H1 (cell line): ENCODE measurements at regions not wholly inside any gene's neighbourhood (a gene's known extent, or its start where the extent isn't known, plus 50 kb on each side); places are given as distances from the start of the nearest gene placed in this dataset.

Source experiments
- CTCF ChIA-PET: fragments of 300-600 bp; sonication (Branson Sonifier 250); formaldehyde crosslinking; loops from one replicate; lab custom pipeline; 2021; ENCODE audit not compliant: partially characterized antibody; lab: Charles Lee
- POLR2A ChIA-PET: fragments of 300-600 bp; sonication (Branson Sonifier 250); formaldehyde crosslinking; loops from one replicate; lab custom pipeline; 2021; ENCODE audit warnings: inconsistent platforms; ENCODE audit not compliant: partially characterized antibody; lab: Charles Lee
- DNase-seq, 2 experiments: peaks; one replicate each; pipeline versions ENCODE4 v3.0.0 to v3.0.0-alpha.2; 2010 to 2022; ENCODE audit warnings: low spot score in 2 of 2, low read depth in 1 of 2, mixed read lengths in 1 of 2
- FAIRE-seq: peaks from 2 replicates; lab custom pipeline; 2011; peaks lifted over from hg19 to GRCh38; lab: Jason Lieb, UNC
- H2AFZ ChIP-seq: 2 replicates; pipeline ENCODE4 v1.8.1; 2012; ENCODE audit warnings: low read length, inconsistent platforms
- H2AK5ac ChIP-seq: 2 replicates; pipeline ENCODE4 v1.6.1; 2013; ENCODE audit warnings: low read depth, low read length
- H2BK120ac ChIP-seq: replicated peaks from 2 replicates; pipeline ENCODE3; 2013; ENCODE audit warnings: low read depth, low read length, inconsistent platforms
- H2BK12ac ChIP-seq: 2 replicates; pipeline ENCODE4 v1.6.1; 2013; ENCODE audit warnings: low read depth, low read length
- H2BK15ac ChIP-seq: 2 replicates; pipeline ENCODE4 v1.6.1; 2013; ENCODE audit warnings: low read length
- H2BK20ac ChIP-seq: 2 replicates; pipeline ENCODE4 v1.6.1; 2013; ENCODE audit warnings: low read length
- H2BK5ac ChIP-seq: 2 replicates; pipeline ENCODE4 v1.6.1; 2013; ENCODE audit warnings: low read depth, low read length
- H3K14ac ChIP-seq: 2 replicates; pipeline ENCODE4 v1.6.1; 2013; ENCODE audit warnings: inconsistent platforms; ENCODE audit not compliant: insufficient read length
- H3K18ac ChIP-seq: 2 replicates; pipeline ENCODE4 v1.6.1; 2013; ENCODE audit warnings: low read length; ENCODE audit errors: extremely low read depth
- H3K23ac ChIP-seq: 2 replicates; pipeline ENCODE4 v1.6.1; 2013; ENCODE audit warnings: inconsistent platforms; ENCODE audit not compliant: insufficient read length
- H3K23me2 ChIP-seq: 2 replicates; pipeline ENCODE4 v1.6.1; 2013; ENCODE audit warnings: low read depth, low read length
- H3K27ac ChIP-seq: 2 replicates; pipeline ENCODE4 v1.6.1; 2011; ENCODE audit warnings: low read depth, low read length, inconsistent platforms
- H3K27me3 ChIP-seq, 4 experiments: replicated peaks in 1 of 4; 1 replicate in 1 of 4; 2 replicates in 3 of 4; pipeline versions ENCODE4 v1.6.1 to v1.8.1; 2011 to 2013; ENCODE audit warnings: low read length in 3 of 4, mild to moderate bottlenecking in 3 of 4, inconsistent platforms in 2 of 4, mixed read lengths in 2 of 4, moderate library complexity in 1 of 4; ENCODE audit not compliant: control insufficient read depth in 3 of 4, insufficient read depth in 3 of 4; ENCODE audit errors: extremely low read depth in 1 of 4
- H3K36me3 ChIP-seq, 4 experiments: 2 replicates each; pipeline versions ENCODE4 v1.6.1 to v1.8.1; 2011 to 2013; ENCODE audit warnings: mild to moderate bottlenecking in 4 of 4, low read length in 3 of 4, moderate library complexity in 2 of 4, control low read depth in 1 of 4, inconsistent platforms in 1 of 4; ENCODE audit not compliant: insufficient read depth in 4 of 4, control insufficient read depth in 2 of 4
- H3K4ac ChIP-seq: replicated peaks from 2 replicates; pipeline ENCODE3; 2013; ENCODE audit warnings: low read length, low read depth, mixed read lengths, inconsistent platforms; ENCODE audit not compliant: insufficient read length
- H3K4me1 ChIP-seq, 4 experiments: replicated peaks in 1 of 4; 1 replicate in 1 of 4; 2 replicates in 3 of 4; pipeline versions ENCODE4 v1.6.1 to v1.8.1; 2011 to 2013; ENCODE audit warnings: low read length in 3 of 4, inconsistent platforms in 2 of 4, mixed read lengths in 1 of 4; ENCODE audit not compliant: insufficient read depth in 4 of 4, control insufficient read depth in 3 of 4
- H3K4me2 ChIP-seq, 2 experiments: 2 replicates each; pipeline versions ENCODE4 v1.6.1 to v1.8.1; 2011 to 2013; ENCODE audit warnings: low read depth in 2 of 2, low read length in 2 of 2, control low read depth in 1 of 2, inconsistent platforms in 1 of 2, mild to moderate bottlenecking in 1 of 2; ENCODE audit not compliant: insufficient read depth in 1 of 2
- H3K4me3 ChIP-seq, 4 experiments: fragments of 200-600, 300-600 bp in 1 of 4; sonication (generic), shearing (Covaris generic), sonication (Bioruptor Twin) in 1 of 4; 2 replicates each; pipeline versions ENCODE4 v1.5.1 to v1.8.1; 2011 to 2016; ENCODE audit warnings: low read length in 4 of 4, low read depth in 3 of 4, control low read depth in 2 of 4, inconsistent platforms in 2 of 4, mild to moderate bottlenecking in 2 of 4, mixed read lengths in 1 of 4, moderate library complexity in 1 of 4; ENCODE audit not compliant: insufficient read depth in 2 of 4; ENCODE audit errors: extremely low read depth in 1 of 4
- H3K56ac ChIP-seq: replicated peaks from 2 replicates; pipeline ENCODE3; 2013; ENCODE audit warnings: low read depth, mild to moderate bottlenecking, mixed read lengths, low read length, inconsistent platforms; ENCODE audit not compliant: insufficient read length
- H3K79me1 ChIP-seq: 2 replicates; pipeline ENCODE4 v1.6.1; 2013; ENCODE audit warnings: low read depth, low read length, control low read depth
- H3K79me2 ChIP-seq, 2 experiments: 2 replicates each; pipeline versions ENCODE4 v1.6.1 to v1.8.1; 2012 to 2013; ENCODE audit warnings: low read length in 2 of 2, mild to moderate bottlenecking in 2 of 2, inconsistent platforms in 1 of 2; ENCODE audit not compliant: insufficient read depth in 2 of 2, control insufficient read depth in 1 of 2
- H3K9ac ChIP-seq, 4 experiments: replicated peaks in 1 of 4; 1 replicate in 1 of 4; 2 replicates in 3 of 4; pipeline versions ENCODE4 v1.6.1 to v1.8.1; 2011 to 2013; ENCODE audit warnings: low read depth in 3 of 4, low read length in 3 of 4, control low read depth in 2 of 4, mild to moderate bottlenecking in 2 of 4, moderate library complexity in 2 of 4, inconsistent platforms in 1 of 4; ENCODE audit errors: extremely low read depth in 1 of 4
- H3K9me3 ChIP-seq, 2 experiments: 2 replicates each; pipeline versions ENCODE4 v1.6.1 to v1.8.1; 2012 to 2013; ENCODE audit warnings: mild to moderate bottlenecking in 2 of 2, moderate library complexity in 2 of 2, control low read depth in 1 of 2, inconsistent platforms in 1 of 2, low read depth in 1 of 2, low read length in 1 of 2, mixed read lengths in 1 of 2; ENCODE audit not compliant: insufficient read depth in 2 of 2
- H4K20me1 ChIP-seq, 2 experiments: replicated peaks in 1 of 2; 2 replicates each; pipeline versions ENCODE3 to v1.8.1; 2011 to 2013; ENCODE audit warnings: inconsistent platforms in 2 of 2, low read length in 2 of 2, mild to moderate bottlenecking in 1 of 2; ENCODE audit not compliant: insufficient read depth in 2 of 2, control insufficient read depth in 1 of 2
- H4K5ac ChIP-seq: 2 replicates; pipeline ENCODE4 v1.6.1; 2013; ENCODE audit warnings: low read length, low read depth, mixed read lengths, inconsistent platforms; ENCODE audit not compliant: insufficient read length
- H4K8ac ChIP-seq: 2 replicates; pipeline ENCODE4 v1.8.0; 2013; ENCODE audit warnings: mild to moderate bottlenecking, moderate library complexity, low read length, inconsistent platforms; ENCODE audit not compliant: insufficient read depth; ENCODE audit errors: extremely low read depth
- H4K91ac ChIP-seq: replicated peaks from 2 replicates; pipeline ENCODE3; 2013; ENCODE audit warnings: low read length, mixed read lengths, inconsistent platforms; ENCODE audit not compliant: insufficient read length
- BCL11A ChIP-seq, 2 experiments: IDR thresholded peaks; one replicate each; pipeline ENCODE4 v1.6.1; 2011; ENCODE audit warnings: low read depth in 2 of 2, low read length in 2 of 2, mild to moderate bottlenecking in 2 of 2
- CREB1 ChIP-seq: IDR thresholded peaks from 2 replicates; pipeline ENCODE4 v1.6.1; 2012; ENCODE audit warnings: inconsistent platforms
- CTCF ChIP-seq, 3 experiments: IDR thresholded peaks; 1 replicate in 2 of 3; 2 replicates in 1 of 3; pipeline versions ENCODE4 v1.5.1 to v1.6.1; 2011; ENCODE audit warnings: low read length in 3 of 3, mild to moderate bottlenecking in 3 of 3, inconsistent platforms in 2 of 3, low read depth in 1 of 3, moderate library complexity in 1 of 3; ENCODE audit not compliant: insufficient read depth in 1 of 3; ENCODE audit errors: control extremely low read depth in 1 of 3
- MAFK ChIP-seq: IDR thresholded peaks from 2 replicates; pipeline ENCODE4 v1.6.1; 2012; ENCODE audit warnings: low read depth, mild to moderate bottlenecking, improper control_type of control experiment, low read length
- TAF1 ChIP-seq: IDR thresholded peaks from 2 replicates; pipeline ENCODE4 v1.6.1; 2011; ENCODE audit warnings: mild to moderate bottlenecking, low read depth, low read length
- WGBS, 2 experiments: shearing (Covaris generic) in 1 of 2; methylation state at CpG; one replicate each; pipeline versions ENCODE4 v1.1.6 to v1.1.7; 2013 to 2015; ENCODE audit warnings: low lambda C conversion rate in 2 of 2, mixed read lengths in 2 of 2, inconsistent platforms in 1 of 2, low coverage in 1 of 2, missing lambda C conversion rate in 1 of 2; ENCODE audit not compliant: insufficient replicate concordance in 2 of 2, insufficient coverage in 1 of 2, insufficient read length in 1 of 2; ENCODE audit errors: extremely low coverage in 1 of 2, missing lambda C conversion rate in 1 of 2; 5-methylcytosine and 5-hydroxymethylcytosine counted together

- no peaks in the 10 kb centered on the region for H3K4me1 ChIP-seq
- H3K27me3 ChIP-seq = no peaks in the 10 kb centered on the region
- H2BK12ac ChIP-seq = no peak overlapping the region
- no peak overlapping the region for H3K23ac ChIP-seq
- H3K4me3 ChIP-seq = no peak overlapping the region
- H3K79me1 ChIP-seq = no peaks in the 10 kb centered on the region
- no peak overlapping the region for H4K8ac ChIP-seq
- H3K18ac ChIP-seq = no peak overlapping the region
- POLR2A ChIA-PET = no interaction called here
- no peak for DNase-seq
- WGBS, 2 experiments = 96% methylated on average over 3 of the region's 3 CpGs; no CpG with 5 or more reads in 1 of the 2 experiments
- H3K9ac ChIP-seq = no peak overlapping the region
- no peaks in the 10 kb centered on the region for H3K9me3 ChIP-seq
- no peak overlapping the region for H4K5ac ChIP-seq
- no peak overlapping the region for H2BK5ac ChIP-seq
- no peak overlapping the region for H3K4me2 ChIP-seq
- no peak overlapping the region for H3K4ac ChIP-seq
- no peak overlapping the region for H2BK15ac ChIP-seq
- no peak overlapping the region for H3K27ac ChIP-seq
- no peak overlapping the region for H3K14ac ChIP-seq
- no peak overlapping the region for H2BK20ac ChIP-seq
- H3K23me2 ChIP-seq = no peaks in the 10 kb centered on the region; the same call in 1 of the 2 replicates
- H3K36me3 ChIP-seq = no peaks in the 10 kb centered on the region
- no peaks in the 10 kb centered on the region for H4K20me1 ChIP-seq
- H3K79me2 ChIP-seq = no peaks in the 10 kb centered on the region
- no peak overlapping the region for H2BK120ac ChIP-seq
- H3K56ac ChIP-seq = no peak overlapping the region
- no peak overlapping the region for H2AK5ac ChIP-seq
- CTCF ChIA-PET = interaction anchor here (0.8 to 4.9 kb wide), 4 partner anchors 11 to 515 kb away, joined by 3 to 43 read pairs (median 4); no protein-coding TSS in a partner anchor
- TF ChIP-seq CTCF (IDR thresholded peaks at IDR 0.05; ENCODE audit: control extremely low read depth in 1 of 3, insufficient read depth in 1 of 3, low read depth in 1 of 3, low read length in 3 of 3) = no peak
- TF ChIP-seq TAF1 = no peak
- no peak for TF ChIP-seq BCL11A (IDR thresholded peaks at IDR 0.05; ENCODE audit: low read depth in 2 of 2, low read length in 2 of 2)
- TF ChIP-seq CREB1 = no peak
- no peak for TF ChIP-seq MAFK
- TF ChIP-seq, all 59 proteins: peak for 0
- H2AFZ ChIP-seq = 0 out of 2 replicates have a peak overlapping the region, but pooled peaks have one; percentile 0
- no peak overlapping the region for H4K91ac ChIP-seq
- no peak for FAIRE-seq
These were observed 446.4 kb downstream of the RASEF start for GRCh38 chr9:82616545-82616944.
